HG02623 (cell line): ENCODE measurements at regions not wholly inside any gene's neighbourhood (a gene's known extent, or its start where the extent isn't known, plus 50 kb on each side); places are given as distances from the start of the nearest gene placed in this dataset.

Experiments used
- ATAC-seq: cut with Tn5 transposase; IDR thresholded peaks from one replicate; pipeline ENCODE4 v1.9.1; 2021; ENCODE audit warnings: moderate library complexity; ENCODE audit not compliant: unreplicated experiment

GRCh38 chr21:36554411-36555157, 74.7 kb upstream of the CLDN14 start:
- no peak for ATAC-seq

- ATAC-seq, result no peak
These were observed 75.4 kb upstream of the CLDN14 start for GRCh38 chr21:36555199-36555800.

GRCh38 chr21:36557316-36557715, 77.4 kb upstream of the CLDN14 start:
- no peak for ATAC-seq

- no peak for ATAC-seq
These were observed 81.1 kb upstream of the CLDN14 start for GRCh38 chr21:36560933-36561575.

- no peak for ATAC-seq
These were observed 83.5 kb upstream of the CLDN14 start for GRCh38 chr21:36563341-36563926.

GRCh38 chr21:36564647-36565046, 84.7 kb upstream of the CLDN14 start:
- no peak for ATAC-seq

GRCh38 chr21:36565540-36565939, 85.6 kb upstream of the CLDN14 start:
- no peak for ATAC-seq

GRCh38 chr21:36566644-36567043, 86.7 kb upstream of the CLDN14 start:
- no peak for ATAC-seq

GRCh38 chr21:36567216-36567885, 87.4 kb upstream of the CLDN14 start:
- no peak for ATAC-seq

- ATAC-seq, result no peak
These were observed 89.6 kb upstream of the CLDN14 start for GRCh38 chr21:36569511-36569910.

GRCh38 chr21:36571556-36571955, 91.6 kb upstream of the CLDN14 start:
- no peak for ATAC-seq

GRCh38 chr21:36572039-36572438, 92.1 kb upstream of the CLDN14 start:
- no peak for ATAC-seq

GRCh38 chr21:36575306-36575705, 95.4 kb upstream of the CLDN14 start:
- no peak for ATAC-seq

GRCh38 chr21:36576441-36576840, 96.5 kb upstream of the CLDN14 start:
- ATAC-seq, result no peak

- ATAC-seq, result no peak
These were observed 100.0 kb upstream of the CLDN14 start for GRCh38 chr21:36579898-36580297.

GRCh38 chr21:36582271-36582670, 102.3 kb upstream of the CLDN14 start:
- no peak for ATAC-seq

- ATAC-seq, result no peak
These were observed 103.7 kb upstream of the CLDN14 start for GRCh38 chr21:36583591-36583990.

- ATAC-seq, result no peak
These were observed 105.3 kb upstream of the CLDN14 start for GRCh38 chr21:36584980-36585940.

- ATAC-seq, result no peak
These were observed 107.5 kb upstream of the CLDN14 start for GRCh38 chr21:36587388-36587787.

GRCh38 chr21:36589352-36589971, 109.5 kb upstream of the SIM2 start:
- no peak for ATAC-seq
